ENCODE measurements at regions not wholly inside any gene's neighbourhood (a gene's known extent, or its start where the extent isn't known, plus 50 kb on each side); places are given as distances from the start of the nearest gene placed in this dataset.
"Not testable (repeated sequence)": the region's sequence is repeated elsewhere in the genome, so short reads cannot be mapped to it uniquely, and the experiment has no call there.

GRCh38 chr13:68810660-68811059 is 1297.0 kb upstream of the ATXN8OS start:
- DNase-seq (ENCODE audit: low read depth): no peak

GRCh38 chr13:68808456-68808855 is 1299.2 kb upstream of the ATXN8OS start:
- no peak for DNase-seq (ENCODE audit: low read depth)

GRCh38 chr13:68806125-68806524 is 1301.5 kb upstream of the ATXN8OS start:
- no peak for DNase-seq (ENCODE audit: low read depth)

GRCh38 chr13:68784275-68784674 is 1323.4 kb upstream of the ATXN8OS start:
- DNase-seq (ENCODE audit: low read depth): no peak

GRCh38 chr13:68759617-68760016 is 1348.0 kb upstream of the ATXN8OS start:
- no peak for DNase-seq (ENCODE audit: low read depth)

GRCh38 chr13:68749796-68750195 is 1357.8 kb upstream of the ATXN8OS start:
- DNase-seq (ENCODE audit: low read depth): no peak

GRCh38 chr13:68748038-68748437 is 1359.6 kb upstream of the ATXN8OS start:
- no peak for DNase-seq (ENCODE audit: low read depth)

- DNase-seq (ENCODE audit: low read depth): no peak
Observed at GRCh38 chr13:68745502-68745901, 1362.1 kb upstream of the ATXN8OS start.

- no peak for DNase-seq (ENCODE audit: low read depth)
Observed at GRCh38 chr13:68736961-68737360, 1370.7 kb upstream of the ATXN8OS start.

- DNase-seq (ENCODE audit: low read depth): no peak
Observed at GRCh38 chr13:68727798-68728197, 1379.8 kb upstream of the ATXN8OS start.

GRCh38 chr13:68727165-68727564 is 1380.5 kb upstream of the ATXN8OS start:
- DNase-seq (ENCODE audit: low read depth): no peak

- DNase-seq (ENCODE audit: low read depth): no peak
Observed at GRCh38 chr13:68719815-68720214, 1387.8 kb upstream of the ATXN8OS start.

- DNase-seq (ENCODE audit: low read depth): no peak
Observed at GRCh38 chr13:68715651-68716050, 1392.0 kb upstream of the ATXN8OS start.

- no peak for DNase-seq (ENCODE audit: low read depth)
Observed at GRCh38 chr13:68714292-68714691, 1393.3 kb upstream of the ATXN8OS start.

- DNase-seq (ENCODE audit: low read depth): no peak
Observed at GRCh38 chr13:68713394-68713793, 1394.2 kb upstream of the ATXN8OS start.

- no peak for DNase-seq (ENCODE audit: low read depth)
Observed at GRCh38 chr13:68708336-68708908, 1399.2 kb upstream of the ATXN8OS start.

GRCh38 chr13:68706044-68706443 is 1401.6 kb upstream of the ATXN8OS start:
- DNase-seq (ENCODE audit: low read depth): not testable (repeated sequence)

- no peak for DNase-seq (ENCODE audit: low read depth)
Observed at GRCh38 chr13:68697551-68697950, 1410.1 kb upstream of the ATXN8OS start.

GRCh38 chr13:68696907-68697306 is 1410.7 kb upstream of the ATXN8OS start:
- no peak for DNase-seq (ENCODE audit: low read depth)

- DNase-seq (ENCODE audit: low read depth): no peak
Observed at GRCh38 chr13:68692049-68692448, 1415.6 kb upstream of the ATXN8OS start.

- no peak for DNase-seq (ENCODE audit: low read depth)
Observed at GRCh38 chr13:68690567-68690966, 1417.1 kb upstream of the ATXN8OS start.

- no peak for DNase-seq (ENCODE audit: low read depth)
Observed at GRCh38 chr13:68676513-68677115, 1431.0 kb upstream of the ATXN8OS start.

GRCh38 chr13:68675209-68675608 is 1432.4 kb upstream of the ATXN8OS start:
- no peak for DNase-seq (ENCODE audit: low read depth)

GRCh38 chr13:68667863-68668262 is 1437.7 kb upstream of the PCDH9 start:
- no peak for DNase-seq (ENCODE audit: low read depth)
